ENCODE measurements at regions not wholly inside any gene's neighbourhood (a gene's known extent, or its start where the extent isn't known, plus 50 kb on each side); places are given as distances from the start of the nearest gene placed in this dataset.

DNA sequence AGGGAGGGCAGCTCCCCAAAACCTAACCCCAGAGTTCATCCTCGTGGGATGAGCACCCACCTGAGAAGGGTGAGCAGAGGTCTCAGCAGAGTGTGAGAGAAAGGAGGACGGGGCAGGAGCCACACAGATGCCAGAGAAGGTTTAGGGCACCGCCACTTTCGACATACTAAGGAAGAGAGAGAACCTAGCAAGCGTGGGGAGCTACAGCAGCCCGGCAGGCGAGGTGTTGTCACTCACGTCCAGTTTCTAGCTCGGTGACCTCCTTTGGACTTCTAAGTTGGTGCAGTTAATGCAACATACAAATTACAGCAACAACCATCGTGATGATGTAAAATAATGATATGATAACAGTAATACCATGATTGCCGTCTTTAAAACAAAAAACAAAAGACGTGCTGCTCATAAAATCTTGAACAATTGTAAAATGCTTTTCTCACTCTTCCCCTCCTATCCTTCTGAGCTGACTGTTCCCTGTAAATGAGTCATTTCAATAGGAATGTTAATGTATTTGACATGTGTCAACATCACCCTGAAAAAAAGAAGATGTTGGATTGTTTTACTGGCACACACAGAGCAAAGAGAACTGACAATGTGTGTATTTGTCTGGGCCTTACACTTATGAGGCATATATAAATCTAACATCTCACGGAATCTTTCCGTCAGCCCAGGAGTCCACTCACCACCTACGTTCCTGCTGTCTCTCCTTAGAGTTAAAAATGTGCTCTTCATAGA, 158.2 kb upstream of the MAF start:
- DNase-seq (ENCODE audit: low read depth in 2 of 2), result no peak

DNA sequence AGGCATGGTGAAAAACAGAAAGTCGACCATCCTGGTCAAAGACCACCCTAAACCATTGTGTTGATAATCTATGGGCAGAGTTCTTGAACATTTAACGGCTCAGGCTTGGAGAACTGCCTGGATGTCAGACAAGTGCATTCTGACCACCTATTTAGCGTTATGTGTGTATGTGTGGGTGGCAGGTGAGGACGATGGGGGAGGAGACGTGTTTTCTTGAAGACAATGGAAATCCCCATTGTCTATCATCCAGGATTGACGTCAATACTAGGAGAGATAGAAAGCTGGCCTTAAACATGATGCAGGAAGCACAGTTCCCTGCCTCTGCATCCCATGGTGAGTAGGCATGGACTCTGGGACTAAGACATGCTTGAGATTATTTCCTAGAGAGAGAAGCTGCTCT, 157.4 kb upstream of the MAF start:
- no peak for DNase-seq (ENCODE audit: low read depth in 2 of 2)

DNA sequence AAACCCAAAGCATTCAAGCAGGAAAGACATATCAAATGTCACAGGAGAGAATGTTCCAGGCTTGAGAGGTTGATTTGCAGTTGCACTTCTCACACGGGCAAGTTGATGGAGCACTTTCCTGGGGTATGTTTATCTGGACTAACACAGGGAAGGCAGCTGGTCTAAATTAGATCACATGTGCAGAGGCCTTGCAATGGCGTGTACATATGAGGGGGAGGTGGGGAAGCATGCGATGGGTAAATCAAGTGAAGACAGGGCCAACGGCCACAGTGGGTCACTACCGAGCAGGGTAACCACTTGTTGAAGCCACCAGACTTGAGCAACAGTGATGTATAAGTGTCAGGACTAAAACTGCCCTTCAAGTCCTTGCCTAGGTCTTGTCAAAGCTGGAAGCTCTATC, 156.6 kb upstream of the MAF start:
- no peak for DNase-seq (ENCODE audit: low read depth in 2 of 2)

DNA sequence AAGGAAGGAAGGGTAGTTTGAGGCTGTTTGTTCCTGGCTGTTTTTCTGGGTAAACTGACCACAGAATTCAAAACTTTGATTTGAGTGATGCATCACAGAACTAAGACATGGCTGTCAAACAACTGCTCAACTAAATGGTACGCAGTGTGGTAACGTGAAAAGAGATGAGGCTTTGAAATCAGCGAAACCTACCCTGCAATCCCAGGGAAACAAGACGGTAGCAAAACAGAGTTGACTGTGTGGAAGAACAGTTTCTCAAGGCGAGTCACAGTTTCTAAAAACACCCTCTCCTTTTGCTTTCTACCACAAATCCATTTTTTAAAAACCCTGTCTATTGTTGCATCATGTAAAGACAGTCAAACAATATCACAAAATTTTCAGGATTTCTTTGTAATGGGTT, 156.0 kb upstream of the MAF start:
- no peak for DNase-seq (ENCODE audit: low read depth in 2 of 2)

DNA sequence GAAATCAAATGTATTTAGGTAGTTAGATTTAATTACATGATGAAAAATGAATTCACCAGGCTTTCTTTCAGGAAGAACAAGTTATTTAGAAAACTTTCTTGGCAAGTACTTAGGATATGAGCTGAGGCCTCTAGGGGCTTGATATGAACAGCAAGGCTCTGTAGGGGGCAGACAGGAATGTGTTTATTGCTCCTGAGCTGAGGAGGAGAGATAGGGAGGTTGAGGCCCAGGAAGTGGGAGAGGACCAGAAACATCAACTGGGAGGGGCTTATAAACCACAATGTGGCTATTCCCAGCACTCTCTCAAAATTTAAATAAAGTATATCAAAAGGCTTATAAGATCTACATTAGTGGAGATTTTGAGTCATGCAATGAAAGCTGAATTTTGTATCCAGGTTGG, 154.0 kb upstream of the MAF start:
- DNase-seq (ENCODE audit: low read depth in 2 of 2), result no peak

DNA sequence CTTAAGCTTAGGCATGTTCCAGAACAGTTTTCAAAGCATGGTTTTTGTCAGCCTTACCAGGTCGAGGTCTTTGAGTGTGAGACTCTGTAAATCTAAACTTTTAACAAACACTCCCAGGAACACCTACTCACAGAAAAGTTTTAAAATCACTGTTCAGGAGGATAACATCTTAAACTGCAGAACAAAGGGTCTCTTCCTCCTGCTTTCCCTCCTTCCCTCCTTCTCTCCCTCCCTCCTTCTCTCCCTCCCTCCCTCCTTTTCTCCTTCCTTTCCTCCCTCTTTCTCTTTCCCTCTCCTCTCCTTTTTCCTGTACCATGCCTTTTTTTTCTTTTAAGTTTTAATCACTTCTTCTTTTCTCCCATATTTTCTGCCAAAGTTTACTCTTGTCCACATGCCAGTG, 153.5 kb upstream of the MAF start:
- DNase-seq (ENCODE audit: low read depth in 2 of 2), result no peak

DNA sequence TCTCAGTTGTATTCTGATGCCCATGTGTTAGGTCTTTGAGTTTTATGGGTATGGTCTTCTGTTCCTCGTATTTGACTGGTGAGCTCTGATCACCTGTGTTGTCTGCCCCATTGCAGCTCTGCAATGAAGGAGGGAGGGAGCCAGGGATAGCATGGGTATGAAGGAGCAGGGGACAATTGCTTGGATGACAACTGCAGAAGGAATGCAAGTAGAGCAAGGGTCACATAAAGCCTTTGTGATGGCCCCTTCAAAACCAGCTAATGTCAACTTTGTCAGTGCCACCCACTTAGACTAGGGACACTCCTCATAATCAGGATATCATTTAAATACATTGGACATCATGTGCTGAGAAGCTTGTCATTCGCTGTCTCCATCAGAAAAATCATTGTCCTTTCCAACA, 152.7 kb upstream of the MAF start:
- DNase-seq (ENCODE audit: low read depth in 2 of 2), result no peak

DNA sequence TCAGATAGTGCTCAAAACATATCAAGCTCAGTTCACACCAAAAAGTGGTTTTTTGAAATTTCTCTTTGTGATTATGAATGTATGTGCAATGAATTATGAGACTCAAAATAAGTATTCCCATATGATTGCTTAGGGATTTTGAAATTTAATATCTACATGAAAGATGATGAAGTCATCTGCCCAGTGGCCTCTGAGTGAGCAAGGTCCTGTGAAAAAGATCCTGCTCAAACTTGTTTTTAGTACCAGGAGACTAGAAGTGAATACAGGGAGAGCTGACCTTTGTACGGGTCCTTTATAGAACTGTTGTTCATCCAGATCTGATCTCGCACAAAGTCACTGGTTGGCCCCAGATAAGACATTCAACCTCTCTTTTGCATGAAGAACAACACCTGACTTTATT, 151.9 kb upstream of the MAF start:
- no peak for DNase-seq (ENCODE audit: low read depth in 2 of 2)

DNA sequence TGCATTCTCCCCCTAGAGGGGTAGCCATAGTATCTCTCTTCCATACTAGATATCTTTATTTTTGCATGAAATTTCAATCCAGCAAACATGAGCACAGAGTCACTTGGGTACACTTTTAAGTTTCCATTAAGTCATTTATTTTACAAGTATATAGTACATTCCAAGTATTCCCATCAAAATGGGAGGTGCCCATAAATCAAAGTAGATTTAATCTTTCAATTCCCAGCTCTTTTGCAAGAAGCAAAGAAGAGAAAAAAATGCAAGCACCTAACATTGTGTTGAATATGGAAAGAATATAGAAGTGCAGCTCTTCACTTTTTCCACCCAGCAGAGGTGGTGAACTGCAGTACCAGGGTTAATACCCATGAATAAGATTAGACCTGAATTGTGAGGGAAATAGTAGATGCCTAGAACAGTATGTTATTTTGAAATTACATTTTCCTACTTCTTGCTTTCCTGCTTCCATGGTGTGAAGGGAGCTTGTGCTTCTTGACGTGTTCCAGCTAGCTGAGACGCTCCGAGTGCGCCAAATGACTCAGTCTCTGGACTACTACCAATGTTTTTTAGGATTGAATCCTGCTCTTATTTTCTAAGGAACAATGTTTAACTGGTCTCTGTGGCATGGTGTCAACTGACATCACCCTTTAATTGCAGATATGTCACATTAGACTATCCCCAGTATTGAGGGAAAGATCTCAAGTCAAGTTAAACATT, 151.1 kb upstream of the MAF start:
- DNase-seq (ENCODE audit: low read depth in 2 of 2), result no peak

DNA sequence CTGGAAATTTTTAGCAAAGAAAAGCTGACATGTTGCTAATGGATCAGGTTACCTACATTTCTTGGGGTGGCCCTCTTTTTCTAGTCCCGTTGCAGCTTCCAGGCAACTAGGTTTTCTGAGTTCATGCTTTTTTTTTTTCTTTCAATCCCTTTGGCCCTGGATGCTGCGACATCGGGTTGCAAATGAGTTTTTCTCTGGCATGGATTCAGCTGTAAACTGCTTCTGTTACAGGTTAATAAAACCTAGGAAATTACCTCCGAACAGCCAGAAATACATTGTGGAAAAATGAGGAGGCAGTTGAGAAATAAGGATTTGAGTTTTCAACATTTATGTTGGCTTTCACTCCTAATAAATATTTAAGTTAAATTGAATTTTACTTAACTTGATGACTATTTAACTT, 149.8 kb upstream of the MAF start:
- DNase-seq (ENCODE audit: low read depth in 2 of 2), result no peak

DNA sequence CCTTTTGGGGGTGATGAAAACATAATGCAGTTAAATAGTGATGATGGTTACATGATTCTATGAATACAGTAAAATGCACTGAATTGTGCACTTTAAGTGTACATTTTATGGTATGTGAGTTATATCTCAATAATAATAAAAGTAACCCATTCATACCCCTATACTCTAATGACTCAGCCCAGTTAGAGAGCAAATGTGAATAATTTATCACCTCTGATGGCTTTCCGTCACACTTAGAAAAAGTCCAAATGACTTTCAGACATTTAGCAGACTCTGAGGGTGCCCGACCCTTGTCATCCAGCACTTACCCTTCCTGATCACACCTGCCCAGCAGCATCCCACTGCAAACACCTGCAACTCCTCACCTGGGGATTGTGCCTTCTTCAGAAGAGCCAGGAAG, 148.1 kb upstream of the MAF start:
- no peak for DNase-seq (ENCODE audit: low read depth in 2 of 2)

DNA sequence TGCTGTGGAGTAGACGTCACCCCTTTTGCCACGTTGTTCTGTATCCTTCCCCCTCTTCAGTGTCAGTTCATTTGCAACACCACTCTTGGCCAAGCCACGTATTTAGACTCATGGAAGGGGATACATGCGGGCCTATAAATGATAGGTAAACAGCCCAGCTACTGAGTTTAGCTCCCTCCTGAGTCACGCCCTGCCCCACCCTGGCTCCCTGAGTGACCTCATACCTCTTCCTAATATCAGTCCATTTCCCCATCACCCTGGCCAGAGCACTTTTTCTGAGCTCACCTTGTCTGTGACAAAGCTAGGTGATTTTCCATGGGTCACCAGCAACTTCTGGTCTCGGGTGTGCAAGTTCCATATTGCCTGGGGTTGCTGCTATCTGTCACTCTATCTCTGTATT, 147.2 kb upstream of the MAF start:
- DNase-seq (ENCODE audit: low read depth in 2 of 2), result no peak

DNA sequence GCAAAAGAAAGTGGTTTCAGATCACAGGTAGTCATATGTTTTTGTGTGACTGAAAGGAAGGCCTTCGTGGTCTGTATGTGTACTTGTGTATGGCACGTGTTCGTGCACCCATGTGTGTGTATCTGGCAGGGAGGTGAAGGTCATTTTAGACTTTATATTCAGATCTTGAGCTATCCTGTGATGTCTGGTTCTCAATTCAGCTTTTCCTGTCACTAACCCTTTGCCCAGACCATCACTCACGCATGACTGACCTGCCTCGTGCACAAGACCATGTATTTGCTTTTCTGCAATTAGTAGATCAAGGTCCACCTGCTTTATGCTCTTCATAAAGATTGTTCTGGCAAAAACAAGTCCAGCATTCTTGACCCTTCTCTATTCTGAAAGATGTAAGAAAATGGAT, 139.7 kb upstream of the MAF start:
- no peak for DNase-seq (ENCODE audit: low read depth in 2 of 2)

DNA sequence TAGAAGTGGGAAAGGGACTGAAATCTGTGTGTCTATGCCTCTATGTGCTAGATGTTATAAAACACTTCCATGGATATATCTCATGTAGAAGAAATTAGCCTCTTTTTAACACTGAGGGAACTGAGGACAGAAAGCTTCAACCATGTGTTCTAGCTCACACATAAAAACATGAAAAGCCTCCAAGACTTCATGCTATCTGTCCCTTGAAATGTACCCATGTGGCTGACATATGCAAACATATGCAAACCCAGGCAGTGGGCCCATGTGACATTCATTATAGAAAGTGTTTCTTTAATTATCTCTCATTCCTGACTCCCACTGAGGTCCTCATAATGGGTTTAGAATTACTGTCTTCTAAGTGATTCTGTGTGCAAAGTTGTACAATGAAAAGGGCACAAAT, 134.7 kb upstream of the MAF start:
- no peak for DNase-seq (ENCODE audit: low read depth in 2 of 2)

DNA sequence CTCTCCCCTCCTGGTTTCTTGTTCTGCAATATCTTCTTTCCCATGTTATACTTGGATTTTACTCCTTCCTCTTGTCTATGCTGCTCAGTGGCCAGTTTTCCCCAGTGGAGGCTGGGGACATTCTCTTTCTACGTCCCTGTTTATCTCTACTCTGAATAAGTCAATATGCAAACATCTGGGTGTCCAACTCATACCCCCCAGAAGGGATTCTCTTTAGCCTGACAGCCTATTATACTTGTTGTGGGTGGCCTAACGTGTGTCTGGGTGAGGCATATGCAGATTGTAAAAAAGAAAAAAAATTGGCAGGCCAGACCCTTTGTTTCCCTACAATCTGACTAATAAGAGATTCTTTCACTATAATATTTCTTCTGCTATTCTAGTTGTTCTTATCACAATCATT, 134.2 kb upstream of the MAF start:
- no peak for DNase-seq (ENCODE audit: low read depth in 2 of 2)

DNA sequence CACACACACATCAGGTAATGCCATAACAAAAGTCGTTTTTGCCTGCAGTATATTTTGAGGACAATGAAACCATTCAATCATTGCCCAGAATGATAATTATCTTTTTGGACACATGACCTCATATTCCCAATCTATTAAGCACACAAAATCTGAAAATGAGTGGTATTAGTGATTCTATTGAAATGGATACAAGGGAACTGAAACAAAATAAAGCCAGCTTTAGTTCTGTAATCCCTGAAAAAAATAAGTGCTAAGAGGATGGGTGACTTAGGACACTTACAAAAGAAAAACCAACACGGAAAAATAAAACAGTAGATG, 128.3 kb upstream of the MAF start:
- no peak for DNase-seq (ENCODE audit: low read depth in 2 of 2)

DNA sequence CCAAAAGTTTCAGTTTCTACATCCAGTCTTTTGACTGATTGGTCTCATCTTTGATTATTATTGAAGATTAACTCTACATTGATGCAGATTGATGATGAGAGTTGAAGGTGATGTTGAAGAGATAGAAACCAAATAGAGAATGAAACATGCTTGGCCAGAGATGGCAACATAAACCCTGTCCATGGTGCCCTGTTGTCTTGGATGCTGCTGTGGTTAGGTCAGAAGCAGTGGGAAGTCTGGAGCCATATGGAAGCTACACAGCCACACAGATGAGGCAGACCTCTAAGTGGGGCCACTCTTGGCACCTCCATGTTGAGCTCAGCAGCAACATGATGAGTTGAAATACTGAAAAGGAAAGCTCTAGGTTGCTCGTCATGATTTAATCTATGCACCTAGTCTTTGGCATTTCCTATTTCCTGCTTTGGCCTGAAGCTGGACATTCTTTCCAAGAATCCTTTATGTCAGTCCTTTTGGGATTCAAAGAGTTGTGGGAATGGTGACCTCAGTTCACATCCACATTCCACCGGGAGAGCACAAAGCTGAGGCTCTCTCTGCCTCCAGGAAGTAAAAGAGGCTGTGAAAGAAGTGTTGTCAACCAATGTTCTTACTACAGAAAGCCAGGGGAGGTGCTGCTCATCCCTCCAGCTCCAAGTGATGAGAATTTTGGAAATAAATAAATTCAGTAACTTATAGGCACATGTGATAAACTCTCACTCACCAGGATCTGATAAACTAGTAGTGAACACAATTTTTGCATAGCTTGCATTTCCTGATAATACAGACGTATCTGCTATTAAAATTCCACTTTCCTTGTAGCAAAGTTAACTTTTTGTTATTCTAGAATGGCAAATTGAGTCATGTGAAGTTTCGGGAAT, 127.7 kb upstream of the MAF start:
- DNase-seq (ENCODE audit: low read depth in 2 of 2), result no peak

DNA sequence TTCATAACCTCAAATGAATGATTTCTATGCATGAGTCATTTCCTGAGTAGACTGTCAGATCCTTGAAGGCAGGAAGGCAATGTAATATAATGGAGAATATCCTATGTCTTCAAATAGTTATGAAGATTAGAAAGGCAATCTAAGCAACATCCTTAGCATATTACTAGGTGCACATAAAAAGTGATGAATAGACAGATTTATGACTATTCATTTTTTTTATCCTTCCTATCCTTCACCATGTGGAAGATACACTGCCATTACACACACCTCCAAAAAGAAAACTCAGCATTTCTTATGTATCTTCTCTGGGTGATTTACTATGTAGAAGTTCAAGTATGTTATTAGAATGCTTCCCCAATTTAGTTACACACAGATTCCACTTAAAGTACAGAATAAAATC, 126.4 kb upstream of the MAF start:
- no peak for DNase-seq (ENCODE audit: low read depth in 2 of 2)

DNA sequence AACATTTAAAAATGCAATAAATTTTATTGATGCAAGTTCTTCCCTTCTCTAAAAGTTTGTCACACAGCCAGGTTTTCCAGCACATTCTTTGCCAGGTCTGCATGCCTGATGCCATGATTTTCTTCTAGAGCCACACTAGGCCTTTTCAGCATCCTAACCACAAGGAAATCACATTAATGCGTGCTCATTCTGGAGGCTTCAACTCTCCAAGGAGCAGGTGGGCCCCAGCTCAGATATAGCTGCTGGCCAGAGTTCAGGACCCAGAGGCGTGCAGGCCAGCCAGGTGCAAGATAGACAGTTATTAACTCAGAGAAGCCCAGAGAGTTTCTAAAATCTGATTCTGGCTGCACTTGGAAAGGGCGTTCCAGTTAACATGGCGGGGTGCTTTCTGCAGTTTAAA, 124.5 kb upstream of the MAF start:
- DNase-seq (ENCODE audit: low read depth in 2 of 2), result no peak

DNA sequence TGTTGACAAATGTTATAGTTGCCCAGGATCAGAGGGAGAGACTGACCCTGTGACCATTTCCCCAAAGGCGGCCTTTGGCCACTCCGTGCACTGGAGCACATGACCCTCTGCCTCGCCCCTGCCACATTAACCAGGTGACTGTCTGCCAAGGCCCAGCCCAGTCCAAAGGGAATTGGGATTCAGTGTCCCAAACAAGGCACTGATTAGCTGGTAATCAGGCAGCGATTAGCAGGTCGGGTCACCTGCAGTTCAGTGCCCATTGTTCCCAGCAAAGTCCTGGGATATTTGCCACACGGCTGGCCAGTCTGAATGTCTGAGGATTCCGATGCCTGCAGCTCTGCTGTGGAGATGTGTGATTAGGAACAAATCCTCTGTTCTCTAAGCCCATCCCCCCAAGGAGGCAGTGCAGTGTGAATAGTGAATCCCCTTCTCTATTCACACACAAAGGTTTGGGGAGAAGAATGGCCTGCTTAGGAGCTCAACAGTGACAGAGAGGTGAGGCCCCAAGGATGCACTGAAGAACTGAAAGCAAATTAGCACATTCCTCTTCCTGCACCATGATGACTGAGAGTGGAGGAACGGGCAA, 123.1 kb upstream of the MAF start:
- DNase-seq (ENCODE audit: low read depth in 2 of 2), result no peak

DNA sequence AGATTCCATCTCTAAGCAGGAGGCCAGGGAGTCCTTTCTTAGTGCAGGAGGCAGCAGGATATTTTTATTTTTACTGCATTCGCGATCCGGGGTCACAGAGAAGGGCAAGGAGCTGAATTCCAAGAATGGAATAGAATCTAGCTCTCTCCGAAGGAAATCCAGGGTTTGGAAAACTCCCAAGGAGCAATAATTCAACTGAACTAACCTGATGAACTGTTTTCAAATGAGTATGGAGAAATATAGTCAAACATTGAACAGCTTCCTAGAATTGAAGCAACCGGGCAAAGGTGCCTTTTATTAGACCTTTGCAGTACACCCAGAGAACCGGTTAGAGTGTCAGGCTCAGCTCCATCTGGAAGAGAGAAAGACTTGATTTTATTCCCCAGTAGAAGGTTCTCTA, 120.7 kb upstream of the MAF start:
- no peak for DNase-seq (ENCODE audit: low read depth in 2 of 2)

DNA sequence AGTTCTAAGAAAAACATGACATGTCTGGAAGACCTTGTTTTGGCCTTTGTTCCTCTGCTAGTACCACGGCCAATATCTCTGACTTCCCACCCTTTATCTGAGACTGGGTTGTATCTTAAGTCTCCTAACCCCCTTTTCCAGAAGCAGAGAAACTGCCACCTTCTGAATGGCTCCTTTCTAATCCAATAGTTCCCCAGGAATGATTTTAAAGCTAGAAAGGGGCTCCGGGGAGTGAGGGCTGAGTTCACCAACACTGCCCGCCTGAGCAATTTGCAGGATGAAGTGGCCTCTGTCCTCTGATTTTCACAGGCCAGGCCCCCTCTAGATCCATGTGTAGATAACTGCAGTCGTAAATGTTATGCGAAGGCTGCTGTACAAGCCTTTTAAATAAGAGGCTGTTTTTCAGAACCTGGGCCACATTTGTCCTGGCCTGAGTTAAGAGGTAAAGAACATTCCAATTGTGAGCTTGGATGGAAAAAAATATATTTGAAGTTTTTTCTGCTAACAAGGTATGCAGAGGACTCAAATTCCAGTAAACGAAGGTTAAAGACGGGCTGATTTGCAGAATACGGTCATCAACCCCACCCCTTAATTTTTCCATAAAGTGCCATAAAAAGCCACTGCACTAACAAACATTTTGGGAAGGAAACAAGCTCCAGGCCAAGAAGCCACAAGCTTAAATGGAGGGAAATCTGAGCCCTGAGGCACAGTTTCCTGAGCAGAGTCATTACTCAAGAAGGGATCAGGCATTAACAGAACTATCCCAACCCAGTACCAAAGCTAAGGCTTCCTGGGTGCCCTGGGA, 117.0 kb upstream of the MAF start:
- no peak for DNase-seq (ENCODE audit: low read depth in 2 of 2)
